KMS-11 (cell line): ENCODE measurements at regions not wholly inside any gene's neighbourhood (a gene's known extent, or its start where the extent isn't known, plus 50 kb on each side); places are given as distances from the start of the nearest gene placed in this dataset.

Source experiments
- H2AFZ ChIP-seq: fragments of 200-600 bp; sonication (generic); 2 replicates; pipeline ENCODE4 v1.6.1; 2016; ENCODE audit warnings: antibody characterized with exemption, mixed run types, low read depth
- H3K27ac ChIP-seq: fragments of 200-600 bp; sonication (generic); 2 replicates; pipeline ENCODE4 v1.6.1; 2016; ENCODE audit warnings: mild to moderate bottlenecking, mixed run types
- H3K27me3 ChIP-seq: fragments of 200-600 bp; sonication (generic); 2 replicates; pipeline ENCODE4 v1.6.1; 2017; ENCODE audit warnings: mild to moderate bottlenecking, low read depth, mixed run types, moderate library complexity; ENCODE audit not compliant: insufficient read depth
- H3K36me3 ChIP-seq: fragments of 200-600 bp; sonication (generic); 2 replicates; pipeline ENCODE4 v1.6.1; 2017; ENCODE audit warnings: mild to moderate bottlenecking, mixed run types; ENCODE audit not compliant: insufficient read depth
- H3K4me1 ChIP-seq: fragments of 200-600 bp; sonication (generic); 2 replicates; pipeline ENCODE4 v1.6.1; 2016; ENCODE audit warnings: mild to moderate bottlenecking, low read depth, mixed run types; ENCODE audit not compliant: poor library complexity, severe bottlenecking
- H3K4me2 ChIP-seq: fragments of 200-600 bp; sonication (generic); 2 replicates; pipeline ENCODE4 v1.7.0; 2016; ENCODE audit warnings: mild to moderate bottlenecking, mixed run types
- H3K4me3 ChIP-seq: fragments of 200-600 bp; sonication (generic); IDR thresholded peaks from 2 replicates; pipeline ENCODE4 v1.6.1; 2017; ENCODE audit warnings: low read depth, low read length, mixed read lengths; ENCODE audit not compliant: insufficient read depth
- H3K79me2 ChIP-seq: fragments of 200-600 bp; sonication (generic); 2 replicates; pipeline ENCODE4 v1.6.1; 2016; ENCODE audit warnings: low read depth, mixed run types; ENCODE audit not compliant: insufficient read depth
- H3K9ac ChIP-seq: fragments of 200-600 bp; sonication (generic); 2 replicates; pipeline ENCODE4 v1.6.1; 2016; ENCODE audit warnings: mild to moderate bottlenecking, mixed run types
- H4K20me1 ChIP-seq: fragments of 200-600 bp; sonication (generic); 2 replicates; pipeline ENCODE4 v1.6.1; 2016; ENCODE audit warnings: mild to moderate bottlenecking, mixed run types; ENCODE audit not compliant: insufficient read depth
- CTCF ChIP-seq: fragments of 200-600 bp; sonication (generic); conservative IDR thresholded peaks from 2 replicates; pipeline ENCODE4 v1.6.1; 2017; ENCODE audit warnings: low read depth, mild to moderate bottlenecking, antibody characterized with exemption, low read length, moderate library complexity, mixed read lengths

- Histone ChIP-seq H3K27ac (no peak overlapping the region), H3K27me3 (no peaks in the 10 kb centered on the region), H4K20me1 (no peaks in the 10 kb centered on the region), H3K9ac (no peak overlapping the region), H3K4me2 (no peak overlapping the region), H3K79me2 (no peaks in the 10 kb centered on the region), H3K4me1 (no peaks in the 10 kb centered on the region), H3K36me3 (no peaks in the 10 kb centered on the region), H3K4me3 (no peak overlapping the region), H2AFZ (no peak overlapping the region)
- TF ChIP-seq CTCF, result no peak
These were observed 53.0 kb upstream of the LGALSL start for GRCh38 chr2:64400733-64401528.

GRCh38 chr2:64401529-64401880, 52.5 kb upstream of the LGALSL start:
- Histone ChIP-seq H3K36me3 (no peaks in the 10 kb centered on the region), H3K27ac (no peak overlapping the region), H3K4me2 (no peak overlapping the region), H3K27me3 (no peaks in the 10 kb centered on the region), H3K9ac (no peak overlapping the region), H3K4me1 (no peaks in the 10 kb centered on the region), H3K79me2 (no peaks in the 10 kb centered on the region), H4K20me1 (no peaks in the 10 kb centered on the region), H3K4me3 (no peak overlapping the region), H2AFZ (no peak overlapping the region)
- TF ChIP-seq CTCF, result no peak

GRCh38 chr2:64402876-64403275, 51.1 kb upstream of the LGALSL start:
- no peaks in the 10 kb centered on the region for H3K4me1 ChIP-seq
- no peak overlapping the region for H2AFZ ChIP-seq
- no peak overlapping the region for H3K27ac ChIP-seq
- no peak overlapping the region for H3K4me3 ChIP-seq
- H3K9ac ChIP-seq, result no peak overlapping the region
- H3K27me3 ChIP-seq, result no peaks in the 10 kb centered on the region
- TF ChIP-seq CTCF, result no peak
- no peaks in the 10 kb centered on the region for H4K20me1 ChIP-seq
- no peak overlapping the region for H3K4me2 ChIP-seq
- H3K36me3 ChIP-seq, result no peaks in the 10 kb centered on the region
- no peaks in the 10 kb centered on the region for H3K79me2 ChIP-seq

GRCh38 chr2:64403426-64403825, 50.5 kb upstream of the LGALSL start:
- Histone ChIP-seq H3K4me2 (no peak overlapping the region), H3K4me3 (no peak overlapping the region), H3K79me2 (no peaks in the 10 kb centered on the region), H3K27me3 (no peaks in the 10 kb centered on the region), H3K27ac (no peak overlapping the region), H3K36me3 (no peaks in the 10 kb centered on the region), H4K20me1 (no peaks in the 10 kb centered on the region), H3K4me1 (no peaks in the 10 kb centered on the region), H2AFZ (no peak overlapping the region), H3K9ac (no peak overlapping the region)
- TF ChIP-seq CTCF, result no peak
